Memory B cell (primary cell): ENCODE measurements at regions not wholly inside any gene's neighbourhood (a gene's known extent, or its start where the extent isn't known, plus 50 kb on each side); places are given as distances from the start of the nearest gene placed in this dataset.

Experiments used
- ATAC-seq: fragments of 150-1000 bp; cut with Tn5 transposase; 2 replicates; pipeline ENCODE4 v1.10.0; 2021; ENCODE audit warnings: low read depth, mild to moderate bottlenecking, moderate library complexity
- DNase-seq, 2 donors: peaks; one replicate each; pipeline ENCODE4 v3.0.0; 2022; ENCODE audit warnings: low spot score in 2 of 2
- H3K27ac Mint-ChIP-seq: one replicate; pipeline ENCODE4 v1.8.0; 2022; ENCODE audit warnings: mild to moderate bottlenecking, moderate library complexity, mixed read lengths
- H3K27me3 Mint-ChIP-seq: one replicate; pipeline ENCODE4 v1.8.0; 2022; ENCODE audit warnings: mixed read lengths
- H3K36me3 Mint-ChIP-seq: one replicate; pipeline ENCODE4 v1.8.0; 2022; ENCODE audit warnings: mild to moderate bottlenecking, mixed read lengths
- H3K4me1 Mint-ChIP-seq: one replicate; pipeline ENCODE4 v1.8.0; 2022; ENCODE audit warnings: mixed read lengths
- H3K4me3 Mint-ChIP-seq: one replicate; pipeline ENCODE4 v1.8.0; 2022; ENCODE audit warnings: mild to moderate bottlenecking, moderate library complexity, mixed read lengths
- H3K9me3 Mint-ChIP-seq: one replicate; pipeline ENCODE4 v1.8.0; 2022; ENCODE audit warnings: mixed read lengths

- DNase-seq, result no peak
- Mint-ChIP-seq H3K27me3 (no peaks in the 10 kb centered on the region), H3K9me3 (peaks cover 8% of the 10 kb centered on the region), H3K4me1 (no peaks in the 10 kb centered on the region), H3K4me3 (no peak overlapping the region), H3K27ac (no peak overlapping the region), H3K36me3 (no peaks in the 10 kb centered on the region)
- ATAC-seq, result no peak
Measured at GRCh38 chr1:168865850-168866620, 137.0 kb upstream of the DPT start.

- ATAC-seq, result no peak
- H3K9me3 Mint-ChIP-seq, result peaks cover 10% of the 10 kb centered on the region
- no peaks in the 10 kb centered on the region for H3K27me3 Mint-ChIP-seq
- H3K4me1 Mint-ChIP-seq, result no peaks in the 10 kb centered on the region
- H3K4me3 Mint-ChIP-seq, result no peak overlapping the region
- DNase-seq, result no peak
- no peak overlapping the region for H3K27ac Mint-ChIP-seq
- H3K36me3 Mint-ChIP-seq, result no peaks in the 10 kb centered on the region
Measured at GRCh38 chr1:168867941-168868634, 139.1 kb upstream of the DPT start.

GRCh38 chr1:168871531-168871930, 142.5 kb upstream of the DPT start:
- Mint-ChIP-seq H3K9me3 (peaks cover 3% of the 10 kb centered on the region), H3K27ac (no peak overlapping the region), H3K27me3 (no peaks in the 10 kb centered on the region), H3K4me1 (no peaks in the 10 kb centered on the region), H3K4me3 (no peak overlapping the region), H3K36me3 (no peaks in the 10 kb centered on the region)
- ATAC-seq (no peak), DNase-seq (no peak)

- DNase-seq (no peak), ATAC-seq (no peak)
- H3K36me3 Mint-ChIP-seq, result no peaks in the 10 kb centered on the region
- H3K9me3 Mint-ChIP-seq, result peaks cover 6% of the 10 kb centered on the region
- H3K4me3 Mint-ChIP-seq, result no peak overlapping the region
- no peaks in the 10 kb centered on the region for H3K4me1 Mint-ChIP-seq
- no peaks in the 10 kb centered on the region for H3K27me3 Mint-ChIP-seq
- H3K27ac Mint-ChIP-seq, result no peak overlapping the region
Measured at GRCh38 chr1:168875831-168876230, 146.8 kb upstream of the DPT start.

GRCh38 chr1:168876830-168877229, 147.8 kb upstream of the DPT start:
- ATAC-seq (no peak), DNase-seq (no peak)
- Mint-ChIP-seq H3K27ac (no peak overlapping the region), H3K9me3 (peaks cover 6% of the 10 kb centered on the region), H3K27me3 (no peaks in the 10 kb centered on the region), H3K4me1 (no peaks in the 10 kb centered on the region), H3K4me3 (no peak overlapping the region), H3K36me3 (no peaks in the 10 kb centered on the region)

GRCh38 chr1:168879896-168880734, 151.1 kb upstream of the DPT start:
- ATAC-seq (no peak), DNase-seq (no peak)
- no peaks in the 10 kb centered on the region for H3K36me3 Mint-ChIP-seq
- no peak overlapping the region for H3K27ac Mint-ChIP-seq
- H3K4me3 Mint-ChIP-seq, result no peak overlapping the region
- H3K4me1 Mint-ChIP-seq, result no peaks in the 10 kb centered on the region
- peaks cover 2% of the 10 kb centered on the region for H3K9me3 Mint-ChIP-seq
- H3K27me3 Mint-ChIP-seq, result no peaks in the 10 kb centered on the region

GRCh38 chr1:168881656-168882260, 152.8 kb upstream of the DPT start:
- DNase-seq, result no peak
- Mint-ChIP-seq H3K36me3 (no peaks in the 10 kb centered on the region), H3K4me3 (no peak overlapping the region), H3K4me1 (no peaks in the 10 kb centered on the region), H3K27ac (no peak overlapping the region), H3K27me3 (no peaks in the 10 kb centered on the region), H3K9me3 (peaks cover 2% of the 10 kb centered on the region)
- no peak for ATAC-seq

GRCh38 chr1:168887381-168887780, 158.4 kb upstream of the DPT start:
- DNase-seq, result no peak
- no peaks in the 10 kb centered on the region for H3K9me3 Mint-ChIP-seq
- no peak overlapping the region for H3K27ac Mint-ChIP-seq
- H3K36me3 Mint-ChIP-seq, result no peaks in the 10 kb centered on the region
- H3K27me3 Mint-ChIP-seq, result peaks cover 5% of the 10 kb centered on the region
- no peak for ATAC-seq
- H3K4me1 Mint-ChIP-seq, result no peaks in the 10 kb centered on the region
- H3K4me3 Mint-ChIP-seq, result no peak overlapping the region

- Mint-ChIP-seq H3K36me3 (no peaks in the 10 kb centered on the region), H3K4me1 (no peaks in the 10 kb centered on the region), H3K4me3 (no peak overlapping the region), H3K9me3 (no peaks in the 10 kb centered on the region), H3K27me3 (peaks cover 5% of the 10 kb centered on the region), H3K27ac (no peak overlapping the region)
- ATAC-seq, result no peak
- DNase-seq, result no peak
Measured at GRCh38 chr1:168888418-168888817, 159.4 kb upstream of the DPT start.

GRCh38 chr1:168892931-168893330, 163.9 kb upstream of the DPT start:
- Mint-ChIP-seq H3K36me3 (no peaks in the 10 kb centered on the region), H3K9me3 (no peaks in the 10 kb centered on the region), H3K27ac (no peak overlapping the region), H3K4me1 (no peaks in the 10 kb centered on the region), H3K4me3 (no peak overlapping the region), H3K27me3 (peaks cover 10% of the 10 kb centered on the region)
- ATAC-seq (no peak), DNase-seq (no peak)

- H3K4me3 Mint-ChIP-seq, result no peak overlapping the region
- H3K9me3 Mint-ChIP-seq, result no peaks in the 10 kb centered on the region
- H3K27ac Mint-ChIP-seq, result no peak overlapping the region
- peaks cover 7% of the 10 kb centered on the region for H3K27me3 Mint-ChIP-seq
- H3K36me3 Mint-ChIP-seq, result no peaks in the 10 kb centered on the region
- H3K4me1 Mint-ChIP-seq, result no peaks in the 10 kb centered on the region
- no peak for DNase-seq
- ATAC-seq, result no peak
Measured at GRCh38 chr1:168893359-168893801, 164.4 kb upstream of the DPT start.

GRCh38 chr1:168894397-168894903, 165.4 kb upstream of the DPT start:
- Mint-ChIP-seq H3K27ac (no peak overlapping the region), H3K9me3 (no peaks in the 10 kb centered on the region), H3K4me3 (no peak overlapping the region), H3K27me3 (peaks cover 7% of the 10 kb centered on the region), H3K36me3 (no peaks in the 10 kb centered on the region), H3K4me1 (no peaks in the 10 kb centered on the region)
- no peak for DNase-seq
- no peak for ATAC-seq

- no peak for DNase-seq
- H3K27me3 Mint-ChIP-seq, result peaks cover 9% of the 10 kb centered on the region
- no peak for ATAC-seq
- no peak overlapping the region for H3K4me3 Mint-ChIP-seq
- no peak overlapping the region for H3K27ac Mint-ChIP-seq
- H3K36me3 Mint-ChIP-seq, result no peaks in the 10 kb centered on the region
- peaks cover 2% of the 10 kb centered on the region for H3K9me3 Mint-ChIP-seq
- H3K4me1 Mint-ChIP-seq, result no peaks in the 10 kb centered on the region
Measured at GRCh38 chr1:168897249-168897648, 168.2 kb upstream of the DPT start.
